HL-60 (cell line): ENCODE measurements at regions not wholly inside any gene's neighbourhood (a gene's known extent, or its start where the extent isn't known, plus 50 kb on each side); places are given as distances from the start of the nearest gene placed in this dataset.

Experiments used
- DNase-seq, 2 experiments: peaks; one replicate each; pipeline ENCODE4 v3.0.0-alpha.2; 2010 to 2020; ENCODE audit warnings: low read depth in 1 of 2, low spot score in 1 of 2
- H3K27ac ChIP-seq: fragments of 250-450 bp; sonication (Bioruptor Pico); replicated peaks from 2 replicates; pipeline ENCODE4 v1.5.1; 2020; ENCODE audit warnings: mild to moderate bottlenecking, moderate library complexity
- H3K27me3 ChIP-seq: fragments of 250-450 bp; sonication (Bioruptor Pico); 2 replicates; pipeline ENCODE4 v1.5.1; 2021; ENCODE audit warnings: mild to moderate bottlenecking, moderate library complexity; ENCODE audit not compliant: insufficient read depth, poor library complexity, severe bottlenecking
- H3K4me3 ChIP-seq: replicated peaks from 2 replicates; pipeline ENCODE4 v1.5.1; 2011; ENCODE audit warnings: mild to moderate bottlenecking, control low read depth, low read length; ENCODE audit not compliant: insufficient read depth
- CTCF ChIP-seq: IDR thresholded peaks from one replicate; pipeline ENCODE4 v1.5.1; 2011; ENCODE audit warnings: low read length, control low read depth, inconsistent platforms; ENCODE audit not compliant: insufficient read depth
- GABPA ChIP-seq: IDR thresholded peaks from 2 replicates; pipeline ENCODE4 v1.6.1; 2012; ENCODE audit warnings: low read depth
- POLR2AphosphoS5 ChIP-seq: IDR thresholded peaks from 2 replicates; pipeline ENCODE4 v1.6.1; 2012; ENCODE audit warnings: low read depth
- REST ChIP-seq: IDR thresholded peaks from 2 replicates; pipeline ENCODE4 v1.6.1; 2012; ENCODE audit warnings: low read depth; ENCODE audit not compliant: insufficient replicate concordance
- SPI1 ChIP-seq: IDR thresholded peaks from 2 replicates; pipeline ENCODE4 v1.6.1; 2012; ENCODE audit warnings: low read depth, mild to moderate bottlenecking, borderline replicate concordance

- Histone ChIP-seq H3K27me3 (no peaks in the 10 kb centered on the region), H3K27ac (no peak overlapping the region), H3K4me3 (no peak overlapping the region)
- TF ChIP-seq CTCF (no peak), GABPA (no peak), SPI1 (no peak), REST (no peak), POLR2AphosphoS5 (no peak)
- DNase-seq = no peak
Measured at GRCh38 chr18:55821219-55821618, 233.2 kb upstream of the TCF4 start.

GRCh38 chr18:55819448-55819847, 231.5 kb upstream of the TCF4 start:
- Histone ChIP-seq H3K27ac (no peak overlapping the region), H3K27me3 (no peaks in the 10 kb centered on the region), H3K4me3 (no peak overlapping the region)
- DNase-seq = no peak
- no peak for TF ChIP-seq GABPA
- TF ChIP-seq SPI1 = no peak
- no peak for TF ChIP-seq REST
- no peak for TF ChIP-seq POLR2AphosphoS5
- TF ChIP-seq CTCF = no peak

GRCh38 chr18:55818284-55818683, 230.3 kb upstream of the TCF4 start:
- H3K27ac ChIP-seq = no peak overlapping the region
- TF ChIP-seq CTCF = no peak
- TF ChIP-seq POLR2AphosphoS5 = no peak
- TF ChIP-seq GABPA = no peak
- no peak for TF ChIP-seq REST
- TF ChIP-seq SPI1 = no peak
- no peak overlapping the region for H3K4me3 ChIP-seq
- no peak for DNase-seq
- no peaks in the 10 kb centered on the region for H3K27me3 ChIP-seq
